ENCODE measurements at regions not wholly inside any gene's neighbourhood (a gene's known extent, or its start where the extent isn't known, plus 50 kb on each side); places are given as distances from the start of the nearest gene placed in this dataset.
A peak's percentile ranks its signal among the peaks of the same experiment; 100 is the strongest.

GRCh38 chr4:176882206-176882605 lies 89.5 kb upstream of the VEGFC start:
- no peak for DNase-seq (ENCODE audit: low read depth)
- no peak overlapping the region for H3K4me3 ChIP-seq (ENCODE audit: low read depth, low read length)
- TF ChIP-seq, protein P1, sequence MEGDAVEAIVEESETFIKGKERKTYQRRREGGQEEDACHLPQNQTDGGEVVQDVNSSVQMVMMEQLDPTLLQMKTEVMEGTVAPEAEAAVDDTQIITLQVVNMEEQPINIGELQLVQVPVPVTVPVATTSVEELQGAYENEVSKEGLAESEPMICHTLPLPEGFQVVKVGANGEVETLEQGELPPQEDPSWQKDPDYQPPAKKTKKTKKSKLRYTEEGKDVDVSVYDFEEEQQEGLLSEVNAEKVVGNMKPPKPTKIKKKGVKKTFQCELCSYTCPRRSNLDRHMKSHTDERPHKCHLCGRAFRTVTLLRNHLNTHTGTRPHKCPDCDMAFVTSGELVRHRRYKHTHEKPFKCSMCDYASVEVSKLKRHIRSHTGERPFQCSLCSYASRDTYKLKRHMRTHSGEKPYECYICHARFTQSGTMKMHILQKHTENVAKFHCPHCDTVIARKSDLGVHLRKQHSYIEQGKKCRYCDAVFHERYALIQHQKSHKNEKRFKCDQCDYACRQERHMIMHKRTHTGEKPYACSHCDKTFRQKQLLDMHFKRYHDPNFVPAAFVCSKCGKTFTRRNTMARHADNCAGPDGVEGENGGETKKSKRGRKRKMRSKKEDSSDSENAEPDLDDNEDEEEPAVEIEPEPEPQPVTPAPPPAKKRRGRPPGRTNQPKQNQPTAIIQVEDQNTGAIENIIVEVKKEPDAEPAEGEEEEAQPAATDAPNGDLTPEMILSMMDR (IDR thresholded peaks at IDR 0.05; ENCODE audit: insufficient read depth, low read depth, low read length), result no peak

- peak; percentile 48 for DNase-seq (ENCODE audit: low read depth)
- H3K4me3 ChIP-seq (ENCODE audit: low read depth, low read length), result peak overlapping the region; percentile 3
Observed at GRCh38 chr4:176883108-176883550, 90.4 kb upstream of the VEGFC start.

GRCh38 chr4:176883681-176884418 lies 91.1 kb upstream of the VEGFC start:
- peak; percentile 92 for DNase-seq (ENCODE audit: low read depth)
- H3K4me3 ChIP-seq (ENCODE audit: low read depth, low read length), result peak overlapping the region; percentile 3
- TF ChIP-seq, protein P1 (IDR thresholded peaks at IDR 0.05; ENCODE audit: insufficient read depth, low read depth, low read length), result no peak

More at GRCh38 chr4:176883108-176883550, 90.4 kb upstream of the VEGFC start:
- TF ChIP-seq, protein P1 (IDR thresholded peaks at IDR 0.05; ENCODE audit: insufficient read depth, low read depth, low read length), result no peak

DNA sequence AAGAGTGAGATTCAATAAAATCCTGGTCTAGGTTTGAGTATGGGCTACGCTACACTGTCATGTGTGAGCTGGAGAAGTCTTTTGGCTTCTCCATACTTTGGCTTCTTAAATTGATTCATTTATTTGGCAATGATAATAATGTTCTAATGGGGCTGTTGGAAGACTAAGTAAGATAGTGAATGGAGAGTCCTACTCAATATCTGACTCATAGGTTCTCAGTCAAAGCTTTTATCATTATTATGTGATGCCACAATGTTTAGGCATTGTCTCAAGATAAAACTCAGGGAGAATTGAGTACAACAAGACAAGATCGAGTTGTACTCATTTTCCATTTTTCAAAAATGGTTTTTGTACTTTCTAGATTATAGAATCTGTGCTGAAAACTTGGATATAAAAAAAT lies 92.5 kb upstream of the VEGFC start:
- no peak overlapping the region for H3K4me3 ChIP-seq (ENCODE audit: low read depth, low read length)
- DNase-seq (ENCODE audit: low read depth), result no peak
- TF ChIP-seq, protein P1 (IDR thresholded peaks at IDR 0.05; ENCODE audit: insufficient read depth, low read depth, low read length), result no peak

GRCh38 chr4:176886135-176886534 lies 93.4 kb upstream of the VEGFC start:
- H3K4me3 ChIP-seq (ENCODE audit: low read depth, low read length), result no peak overlapping the region
- TF ChIP-seq, protein P1 (IDR thresholded peaks at IDR 0.05; ENCODE audit: insufficient read depth, low read depth, low read length), result no peak
- DNase-seq (ENCODE audit: low read depth), result no peak

DNA sequence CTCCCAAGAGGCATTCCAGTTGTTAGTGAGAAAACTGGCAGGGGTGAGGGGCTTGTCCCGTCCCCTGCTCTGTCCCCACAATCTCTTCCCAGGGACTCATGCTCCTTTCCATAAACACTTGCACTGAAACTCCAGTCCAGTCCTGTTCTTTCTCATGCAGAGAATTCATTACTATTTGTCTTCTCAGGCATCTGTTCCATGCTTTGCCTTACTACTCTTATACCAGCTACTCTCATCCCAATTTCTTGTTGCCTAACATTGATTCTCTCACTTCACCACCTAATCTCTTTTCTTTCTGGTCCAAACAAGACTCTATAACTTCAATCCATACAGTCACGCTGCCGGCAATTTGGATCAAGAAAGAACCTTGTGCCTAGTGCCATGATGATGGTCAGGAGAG lies 97.1 kb upstream of the VEGFC start:
- TF ChIP-seq, protein P1 (IDR thresholded peaks at IDR 0.05; ENCODE audit: insufficient read depth, low read depth, low read length), result no peak
- no peak overlapping the region for H3K4me3 ChIP-seq (ENCODE audit: low read depth, low read length)
- no peak for DNase-seq (ENCODE audit: low read depth)

GRCh38 chr4:176894498-176894897 lies 101.8 kb upstream of the VEGFC start:
- H3K4me3 ChIP-seq (ENCODE audit: low read depth, low read length), result no peak overlapping the region
- peak; percentile 36 for DNase-seq (ENCODE audit: low read depth)
- TF ChIP-seq, protein P1 (IDR thresholded peaks at IDR 0.05; ENCODE audit: insufficient read depth, low read depth, low read length), result no peak

Data from fibroblast of villous mesenchyme (primary cell).